ENCODE measurements at regions not wholly inside any gene's neighbourhood (a gene's known extent, or its start where the extent isn't known, plus 50 kb on each side); places are given as distances from the start of the nearest gene placed in this dataset.

GRCh38 chr12:17381211-17381610 is 708.8 kb downstream of the RERGL start:
- no peak for TF ChIP-seq CTCF (IDR thresholded peaks at IDR 0.05; ENCODE audit: low read depth, low read length, poor library complexity, severe bottlenecking)
- TF ChIP-seq EZH2phosphoT487 (IDR thresholded peaks at IDR 0.05; ENCODE audit: borderline replicate concordance, low read length) = no peak
